Suprapubic skin (tissue), 4 donors: ENCODE measurements at regions not wholly inside any gene's neighbourhood (a gene's known extent, or its start where the extent isn't known, plus 50 kb on each side); places are given as distances from the start of the nearest gene placed in this dataset.

Experiments used
- CTCF ChIP-seq, 2 donors: fragments of 200-600 bp in 1 of 2; fragments of 450-650 bp in 1 of 2; sonication (generic) in 1 of 2; IDR thresholded peaks; one replicate each; pipeline ENCODE4 v1.5.1; 2016 to 2019; ENCODE audit warnings: antibody characterized with exemption in 2 of 2, mild to moderate bottlenecking in 1 of 2, moderate library complexity in 1 of 2
- EP300 ChIP-seq: sonication (generic); formaldehyde crosslinking; IDR thresholded peaks from one replicate; pipeline ENCODE4 v1.6.1; 2017; ENCODE audit warnings: antibody characterized with exemption
- POLR2A ChIP-seq, 2 donors: fragments of 450-650 bp; IDR thresholded peaks; one replicate each; pipeline ENCODE4 v1.6.1; 2017; ENCODE audit warnings: antibody characterized with exemption in 2 of 2, mild to moderate bottlenecking in 2 of 2, moderate library complexity in 2 of 2
- POLR2AphosphoS5 ChIP-seq, 3 donors: sonication (generic); formaldehyde crosslinking; IDR thresholded peaks; one replicate each; pipeline ENCODE4 v1.6.1; 2017; ENCODE audit warnings: antibody characterized with exemption in 3 of 3

DNA sequence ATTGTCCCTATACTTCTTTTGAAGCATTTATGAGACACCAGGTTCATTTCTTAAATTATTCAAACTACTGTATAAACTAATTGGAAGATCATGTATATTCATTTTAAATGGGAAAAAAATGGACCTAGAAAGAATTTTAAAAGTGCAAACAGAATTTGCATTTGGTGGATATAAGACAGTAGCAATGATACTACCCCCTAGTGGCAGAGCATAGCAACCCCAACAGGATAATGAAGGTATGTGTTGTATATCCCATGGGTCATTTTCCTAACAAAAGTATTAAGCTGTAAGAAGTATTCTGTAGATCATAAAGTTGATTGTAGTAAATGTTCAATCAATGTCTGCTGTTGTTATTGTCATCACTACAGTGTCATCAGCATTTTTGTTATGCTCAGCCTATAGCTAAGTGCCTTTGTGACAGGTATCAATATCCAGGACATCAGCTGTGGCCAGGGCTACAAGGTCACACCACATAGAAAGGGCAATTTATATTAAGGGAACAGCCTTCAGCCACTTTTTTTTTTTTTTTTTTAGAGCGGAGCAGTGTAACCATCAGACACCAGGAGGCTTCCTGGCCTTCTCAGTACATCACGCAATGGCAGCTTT, 175.8 kb downstream of the FOXB1 start:
- TF ChIP-seq POLR2AphosphoS5 (IDR thresholded peaks at IDR 0.05): no peak
- no peak for TF ChIP-seq POLR2A (IDR thresholded peaks at IDR 0.05)
- TF ChIP-seq CTCF (IDR thresholded peaks at IDR 0.05): peak; percentile 56 to 72
- no peak for TF ChIP-seq EP300
